Breast epithelium (tissue), 4 donors: ENCODE measurements at regions not wholly inside any gene's neighbourhood (a gene's known extent, or its start where the extent isn't known, plus 50 kb on each side); places are given as distances from the start of the nearest gene placed in this dataset.

Experiments used
- DNase-seq, 2 donors: peaks; one replicate each; pipeline ENCODE4 v3.0.0-alpha.2; 2019; ENCODE audit warnings: low spot score in 2 of 2
- H3K27ac ChIP-seq, 2 donors: fragments of 200-600 bp; sonication (generic) in 1 of 2; one replicate each; pipeline ENCODE4 v1.5.1; 2016 to 2019; ENCODE audit warnings: mild to moderate bottlenecking in 1 of 2
- H3K27me3 ChIP-seq, 2 donors: fragments of 200-600 bp; sonication (generic) in 1 of 2; one replicate each; pipeline versions ENCODE4 v1.5.1 to v1.6.0; 2017 to 2019; ENCODE audit warnings: control low read depth in 1 of 2, mild to moderate bottlenecking in 1 of 2
- H3K36me3 ChIP-seq: fragments of 200-600 bp; one replicate; pipeline ENCODE4 v1.5.1; 2019
- H3K4me1 ChIP-seq, 2 donors: fragments of 200-600 bp; sonication (generic); one replicate each; pipeline ENCODE4 v1.5.1; 2016 to 2019; ENCODE audit warnings: control low read depth in 1 of 2
- H3K4me3 ChIP-seq, 3 donors: fragments of 200-600 bp; sonication (generic); 1 replicate in 2 of 3; 2 replicates in 1 of 3; pipeline ENCODE4 v1.5.1; 2016 to 2019; ENCODE audit warnings: mild to moderate bottlenecking in 3 of 3, moderate library complexity in 2 of 3
- H3K9me3 ChIP-seq, 2 donors: fragments of 200-600 bp; sonication (generic) in 1 of 2; one replicate each; pipeline ENCODE4 v1.5.1; 2016 to 2019; ENCODE audit warnings: control low read depth in 1 of 2
- POLR2A ChIP-seq: fragments of 450-650 bp; IDR thresholded peaks from one replicate; pipeline ENCODE4 v1.6.1; 2016; ENCODE audit warnings: antibody characterized with exemption, mild to moderate bottlenecking, moderate library complexity
- POLR2AphosphoS5 ChIP-seq, 3 donors: sonication (generic); formaldehyde crosslinking; IDR thresholded peaks; one replicate each; pipeline ENCODE4 v1.6.1; 2017; ENCODE audit warnings: antibody characterized with exemption in 3 of 3
- intact Hi-C: fragments of 100-400 bp; cut with DNase I; formaldehyde crosslinking; loops from one replicate; pipeline ENCODE4 v1.15.1; 2023; ENCODE audit warnings: low total_unique reads
- TF ChIP-seq, protein P1 (sequence below), 3 donors: fragments of 450-650 bp; IDR thresholded peaks; one replicate each; pipeline ENCODE4 v1.5.1; 2016 to 2017; ENCODE audit warnings: antibody characterized with exemption in 3 of 3, mild to moderate bottlenecking in 3 of 3, moderate library complexity in 3 of 3

DNA sequence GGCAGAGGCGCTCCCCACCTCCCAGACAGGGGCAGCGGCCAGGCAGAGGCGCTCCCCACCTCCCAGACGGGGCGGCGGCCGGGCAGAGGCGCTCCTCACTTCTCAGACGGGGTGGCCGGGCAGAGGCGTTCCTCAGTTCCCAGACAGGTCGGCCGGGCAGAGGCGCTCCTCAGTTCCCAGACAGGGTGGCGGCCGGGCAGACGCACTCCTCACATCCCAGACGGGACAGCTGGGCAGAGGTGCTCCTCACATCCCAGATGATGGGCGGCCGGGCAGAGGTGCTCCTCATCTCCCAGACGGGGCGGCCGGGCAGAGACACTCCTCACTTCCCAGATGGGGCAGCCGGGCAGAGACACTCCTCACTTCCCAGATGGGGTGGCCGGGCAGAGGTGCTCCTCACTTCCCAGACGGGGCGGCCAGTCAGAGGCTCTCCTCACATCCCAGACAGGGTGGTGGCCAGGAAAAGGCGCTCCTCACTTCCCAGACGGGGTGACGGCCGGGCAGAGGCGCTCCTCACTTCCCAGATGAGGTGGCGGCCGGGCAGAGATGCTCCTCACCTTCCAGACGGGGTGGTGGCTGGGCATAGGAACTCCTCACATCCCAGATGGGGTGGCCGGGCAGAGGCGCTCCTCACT, 75.1 kb downstream of the CARTPT start:
- intact Hi-C loops: no loop called here
- H3K27me3 ChIP-seq: no peaks in the 10 kb centered on the region
- no peaks in the 10 kb centered on the region for H3K4me1 ChIP-seq
- no peaks in the 10 kb centered on the region for H3K36me3 ChIP-seq
- DNase-seq: no peak
- no peak overlapping the region for H3K27ac ChIP-seq
- TF ChIP-seq POLR2AphosphoS5 (IDR thresholded peaks at IDR 0.05): no peak
- TF ChIP-seq POLR2A: no peak
- TF ChIP-seq, protein P1, sequence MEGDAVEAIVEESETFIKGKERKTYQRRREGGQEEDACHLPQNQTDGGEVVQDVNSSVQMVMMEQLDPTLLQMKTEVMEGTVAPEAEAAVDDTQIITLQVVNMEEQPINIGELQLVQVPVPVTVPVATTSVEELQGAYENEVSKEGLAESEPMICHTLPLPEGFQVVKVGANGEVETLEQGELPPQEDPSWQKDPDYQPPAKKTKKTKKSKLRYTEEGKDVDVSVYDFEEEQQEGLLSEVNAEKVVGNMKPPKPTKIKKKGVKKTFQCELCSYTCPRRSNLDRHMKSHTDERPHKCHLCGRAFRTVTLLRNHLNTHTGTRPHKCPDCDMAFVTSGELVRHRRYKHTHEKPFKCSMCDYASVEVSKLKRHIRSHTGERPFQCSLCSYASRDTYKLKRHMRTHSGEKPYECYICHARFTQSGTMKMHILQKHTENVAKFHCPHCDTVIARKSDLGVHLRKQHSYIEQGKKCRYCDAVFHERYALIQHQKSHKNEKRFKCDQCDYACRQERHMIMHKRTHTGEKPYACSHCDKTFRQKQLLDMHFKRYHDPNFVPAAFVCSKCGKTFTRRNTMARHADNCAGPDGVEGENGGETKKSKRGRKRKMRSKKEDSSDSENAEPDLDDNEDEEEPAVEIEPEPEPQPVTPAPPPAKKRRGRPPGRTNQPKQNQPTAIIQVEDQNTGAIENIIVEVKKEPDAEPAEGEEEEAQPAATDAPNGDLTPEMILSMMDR (IDR thresholded peaks at IDR 0.05): no peak
- peaks cover 18 to 31% of the 10 kb centered on the region in 2 donors for H3K9me3 ChIP-seq
- H3K4me3 ChIP-seq: no peak overlapping the region

DNA sequence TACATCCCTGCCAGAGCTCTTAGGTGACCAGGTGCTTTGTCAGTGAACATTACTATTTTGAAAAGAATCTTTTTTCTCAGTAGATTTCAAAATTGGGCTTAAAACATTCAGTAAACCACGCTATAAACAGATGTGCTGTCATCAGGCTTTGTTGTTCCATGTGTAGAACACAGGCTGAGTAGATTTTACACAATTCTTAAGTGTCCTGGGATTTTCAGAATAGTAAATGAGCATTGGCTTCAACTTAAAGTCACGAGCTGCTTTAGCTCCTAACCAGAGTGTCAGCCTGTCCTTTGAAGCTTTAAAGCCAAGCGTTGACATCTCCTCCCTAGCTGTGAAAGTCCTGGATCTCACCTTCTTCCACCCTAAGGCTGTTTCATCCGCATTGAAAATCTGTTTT, 83.6 kb downstream of the CARTPT start:
- no peak for DNase-seq
- intact Hi-C loops: no loop called here
- peaks cover 0 to 6% of the 10 kb centered on the region in 2 donors for H3K9me3 ChIP-seq
- TF ChIP-seq POLR2AphosphoS5 (IDR thresholded peaks at IDR 0.05): no peak
- TF ChIP-seq, protein P1 (IDR thresholded peaks at IDR 0.05): no peak
- no peak for TF ChIP-seq POLR2A
- no peak overlapping the region for H3K4me3 ChIP-seq
- H3K4me1 ChIP-seq: no peaks in the 10 kb centered on the region
- H3K36me3 ChIP-seq: no peaks in the 10 kb centered on the region
- no peaks in the 10 kb centered on the region for H3K27me3 ChIP-seq
- no peak overlapping the region for H3K27ac ChIP-seq

DNA sequence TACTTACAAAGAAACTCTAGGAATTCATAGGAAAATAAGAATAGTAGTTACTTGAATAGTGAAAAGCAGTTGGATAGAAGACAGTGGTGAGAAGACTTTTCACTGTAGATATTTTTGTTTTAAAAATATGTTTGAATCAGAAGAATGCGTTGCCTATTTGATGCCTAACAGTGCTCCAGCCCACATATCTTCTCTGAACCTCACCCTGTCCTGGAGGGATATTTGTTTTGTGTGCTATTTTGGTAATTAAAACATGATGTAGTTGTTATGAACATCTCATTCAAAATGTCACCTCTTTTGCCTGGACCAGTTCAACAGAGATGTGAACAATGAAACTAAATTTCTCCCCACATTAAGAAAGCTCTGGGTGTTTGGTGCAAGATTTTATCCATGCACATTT, 87.6 kb downstream of the CARTPT start:
- Histone ChIP-seq H3K4me1 (no peaks in the 10 kb centered on the region), H3K36me3 (no peaks in the 10 kb centered on the region), H3K27me3 (no peaks in the 10 kb centered on the region), H3K27ac (no peak overlapping the region), H3K4me3 (no peak overlapping the region), H3K9me3 (no peaks in the 10 kb centered on the region)
- intact Hi-C loops: no loop called here
- no peak for TF ChIP-seq POLR2AphosphoS5 (IDR thresholded peaks at IDR 0.05)
- no peak for TF ChIP-seq POLR2A
- TF ChIP-seq, protein P1 (IDR thresholded peaks at IDR 0.05): no peak
- no peak for DNase-seq

DNA sequence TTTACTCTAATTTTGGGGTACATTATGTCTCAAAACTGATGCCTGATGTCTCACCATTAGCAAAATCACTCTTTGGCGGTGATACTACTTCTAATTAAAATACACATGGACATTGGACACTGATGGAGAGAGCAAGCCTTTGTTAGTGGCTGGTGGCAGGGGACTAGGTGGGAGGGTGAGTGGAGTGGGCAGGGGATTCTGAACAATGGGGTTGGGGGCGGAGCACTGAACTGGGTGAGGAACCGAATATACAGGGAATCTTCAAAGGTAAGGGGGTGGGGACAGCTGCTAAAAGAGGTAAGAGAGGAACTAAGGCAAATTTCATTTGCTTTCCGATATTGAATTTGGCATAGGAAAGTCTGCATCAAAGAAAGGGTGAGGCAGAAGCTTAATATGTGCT, 88.8 kb downstream of the CARTPT start:
- intact Hi-C loops: no loop called here
- H3K4me1 ChIP-seq: no peaks in the 10 kb centered on the region
- H3K4me3 ChIP-seq: no peak overlapping the region
- TF ChIP-seq, protein P1 (IDR thresholded peaks at IDR 0.05): no peak
- TF ChIP-seq POLR2AphosphoS5 (IDR thresholded peaks at IDR 0.05) (no peak), POLR2A (no peak)
- H3K27ac ChIP-seq: no peak overlapping the region
- H3K36me3 ChIP-seq: no peaks in the 10 kb centered on the region
- no peaks in the 10 kb centered on the region for H3K27me3 ChIP-seq
- DNase-seq: no peak
- H3K9me3 ChIP-seq: no peaks in the 10 kb centered on the region

DNA sequence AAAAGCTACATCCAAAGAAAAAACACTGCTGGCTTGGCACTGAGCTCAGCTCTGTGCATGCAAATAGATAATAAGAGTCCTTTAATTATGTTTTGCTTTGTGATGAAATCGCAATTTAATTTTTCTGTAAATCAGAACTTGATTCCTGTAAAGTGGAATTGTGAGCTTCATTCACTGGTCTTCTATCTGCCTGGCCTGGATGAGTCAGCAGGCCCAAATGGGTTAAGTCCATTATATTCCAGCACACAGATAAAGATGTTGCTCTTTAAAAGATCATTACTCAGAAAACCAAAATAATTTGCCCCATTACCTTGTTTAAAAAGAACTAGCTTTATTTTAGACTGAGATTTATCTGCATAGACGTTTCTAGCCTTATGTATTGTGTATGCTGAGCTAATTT, 90.4 kb downstream of the CARTPT start:
- peak overlapping the region; percentile 22 to 38 for H3K27ac ChIP-seq
- TF ChIP-seq POLR2AphosphoS5 (IDR thresholded peaks at IDR 0.05) (no peak), POLR2A (no peak)
- TF ChIP-seq, protein P1 (IDR thresholded peaks at IDR 0.05): no peak
- H3K4me3 ChIP-seq: no peak overlapping the region
- intact Hi-C loops: no loop called here
- no peaks in the 10 kb centered on the region for H3K4me1 ChIP-seq
- no peak for DNase-seq
- H3K36me3 ChIP-seq: no peaks in the 10 kb centered on the region
- H3K9me3 ChIP-seq: no peaks in the 10 kb centered on the region
- no peaks in the 10 kb centered on the region for H3K27me3 ChIP-seq
